ENCODE measurements at regions not wholly inside any gene's neighbourhood (a gene's known extent, or its start where the extent isn't known, plus 50 kb on each side); places are given as distances from the start of the nearest gene placed in this dataset.

GRCh38 chr10:100620087-100620835, 84.5 kb downstream of the HIF1AN start:
- TF ChIP-seq, protein P1, sequence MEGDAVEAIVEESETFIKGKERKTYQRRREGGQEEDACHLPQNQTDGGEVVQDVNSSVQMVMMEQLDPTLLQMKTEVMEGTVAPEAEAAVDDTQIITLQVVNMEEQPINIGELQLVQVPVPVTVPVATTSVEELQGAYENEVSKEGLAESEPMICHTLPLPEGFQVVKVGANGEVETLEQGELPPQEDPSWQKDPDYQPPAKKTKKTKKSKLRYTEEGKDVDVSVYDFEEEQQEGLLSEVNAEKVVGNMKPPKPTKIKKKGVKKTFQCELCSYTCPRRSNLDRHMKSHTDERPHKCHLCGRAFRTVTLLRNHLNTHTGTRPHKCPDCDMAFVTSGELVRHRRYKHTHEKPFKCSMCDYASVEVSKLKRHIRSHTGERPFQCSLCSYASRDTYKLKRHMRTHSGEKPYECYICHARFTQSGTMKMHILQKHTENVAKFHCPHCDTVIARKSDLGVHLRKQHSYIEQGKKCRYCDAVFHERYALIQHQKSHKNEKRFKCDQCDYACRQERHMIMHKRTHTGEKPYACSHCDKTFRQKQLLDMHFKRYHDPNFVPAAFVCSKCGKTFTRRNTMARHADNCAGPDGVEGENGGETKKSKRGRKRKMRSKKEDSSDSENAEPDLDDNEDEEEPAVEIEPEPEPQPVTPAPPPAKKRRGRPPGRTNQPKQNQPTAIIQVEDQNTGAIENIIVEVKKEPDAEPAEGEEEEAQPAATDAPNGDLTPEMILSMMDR (IDR thresholded peaks at IDR 0.05) = no peak
- no peak for TF ChIP-seq POLR2AphosphoS5 (IDR thresholded peaks at IDR 0.05)
- no peak for TF ChIP-seq POLR2A (IDR thresholded peaks at IDR 0.05; ENCODE audit: low read depth)
- TF ChIP-seq EP300 (IDR thresholded peaks at IDR 0.05) = no peak
